HG03432 (cell line): ENCODE measurements at regions not wholly inside any gene's neighbourhood (a gene's known extent, or its start where the extent isn't known, plus 50 kb on each side); places are given as distances from the start of the nearest gene placed in this dataset.
"Not testable (repeated sequence)": the region's sequence is repeated elsewhere in the genome, so short reads cannot be mapped to it uniquely, and the experiment has no call there.

ENCODE experiments used
- ATAC-seq: cut with Tn5 transposase; IDR thresholded peaks from one replicate; pipeline ENCODE4 v1.9.1; 2021; ENCODE audit warnings: mild to moderate bottlenecking, moderate library complexity; ENCODE audit not compliant: unreplicated experiment

DNA sequence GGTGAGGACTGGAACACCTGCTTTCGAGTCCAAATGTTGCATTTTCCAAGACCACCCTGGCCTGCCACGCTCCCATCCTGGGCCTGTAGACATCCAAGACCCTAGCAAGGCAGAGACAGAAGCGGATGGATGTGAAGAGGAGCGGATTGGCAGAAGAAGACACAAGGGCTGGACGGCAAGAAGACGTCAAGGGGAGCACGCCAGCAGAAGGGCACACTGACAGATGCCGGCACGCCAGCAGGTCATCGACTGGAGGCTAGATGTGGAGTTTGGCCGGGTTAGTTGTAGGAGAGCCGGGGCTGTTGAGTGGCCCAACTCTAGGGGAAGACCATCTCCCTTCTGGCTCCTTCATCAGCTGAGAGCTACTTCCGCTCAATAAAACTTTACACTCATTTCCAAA, 251.6 kb downstream of the ZWINT start:
- ATAC-seq = no peak

DNA sequence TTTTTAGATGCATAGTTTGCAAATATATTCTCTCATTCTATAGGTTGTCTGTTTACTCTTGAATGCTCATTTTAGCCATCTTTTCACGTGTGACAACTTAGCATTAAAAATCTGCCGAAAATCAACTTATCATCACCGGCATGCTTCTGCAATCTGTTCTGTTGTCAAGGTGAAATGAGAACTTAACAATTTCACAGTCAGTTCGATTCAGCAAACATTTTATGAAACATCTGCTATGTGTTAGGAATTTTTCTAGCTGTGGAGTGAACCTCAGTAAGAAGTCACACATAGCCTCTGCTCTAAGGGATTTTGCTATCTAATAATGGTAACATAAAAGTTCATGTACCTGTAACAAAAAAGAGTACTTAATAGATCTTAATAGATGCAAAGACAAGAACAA, 256.1 kb downstream of the ZWINT start:
- no peak for ATAC-seq

DNA sequence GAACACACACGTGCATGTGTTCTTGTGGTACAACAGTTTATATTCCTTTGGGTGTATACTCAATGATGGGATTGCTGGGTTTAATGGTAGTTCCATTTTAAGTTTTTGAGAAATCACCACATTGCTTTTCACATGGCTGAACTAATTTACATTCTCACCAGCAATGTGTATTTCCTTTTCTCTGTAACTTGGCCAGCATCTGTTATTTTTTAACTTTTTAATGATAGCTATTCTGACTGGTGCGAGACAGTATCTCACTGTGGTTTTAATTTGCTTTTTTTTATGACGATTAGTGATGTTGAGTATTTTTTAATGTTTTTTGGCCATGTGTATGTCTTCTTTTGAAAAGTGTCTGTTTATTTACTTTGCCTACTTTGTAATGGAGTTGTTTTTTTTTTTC, 256.6 kb downstream of the ZWINT start:
- no peak for ATAC-seq

DNA sequence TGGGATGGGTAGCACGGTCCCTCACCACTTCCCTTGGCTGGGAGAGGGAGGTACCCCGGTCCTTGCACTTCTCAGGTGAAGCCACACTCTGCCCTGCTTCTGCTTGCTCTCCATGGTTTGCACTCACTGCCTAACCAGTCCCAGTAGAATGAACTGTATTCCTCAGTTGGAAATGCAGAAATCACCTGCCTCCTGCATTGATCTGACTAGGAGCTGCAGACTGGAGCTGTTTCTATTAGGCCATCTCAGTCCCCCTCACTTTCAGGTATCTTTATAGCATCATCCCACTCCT, 264.9 kb downstream of the ZWINT start:
- ATAC-seq = no peak

DNA sequence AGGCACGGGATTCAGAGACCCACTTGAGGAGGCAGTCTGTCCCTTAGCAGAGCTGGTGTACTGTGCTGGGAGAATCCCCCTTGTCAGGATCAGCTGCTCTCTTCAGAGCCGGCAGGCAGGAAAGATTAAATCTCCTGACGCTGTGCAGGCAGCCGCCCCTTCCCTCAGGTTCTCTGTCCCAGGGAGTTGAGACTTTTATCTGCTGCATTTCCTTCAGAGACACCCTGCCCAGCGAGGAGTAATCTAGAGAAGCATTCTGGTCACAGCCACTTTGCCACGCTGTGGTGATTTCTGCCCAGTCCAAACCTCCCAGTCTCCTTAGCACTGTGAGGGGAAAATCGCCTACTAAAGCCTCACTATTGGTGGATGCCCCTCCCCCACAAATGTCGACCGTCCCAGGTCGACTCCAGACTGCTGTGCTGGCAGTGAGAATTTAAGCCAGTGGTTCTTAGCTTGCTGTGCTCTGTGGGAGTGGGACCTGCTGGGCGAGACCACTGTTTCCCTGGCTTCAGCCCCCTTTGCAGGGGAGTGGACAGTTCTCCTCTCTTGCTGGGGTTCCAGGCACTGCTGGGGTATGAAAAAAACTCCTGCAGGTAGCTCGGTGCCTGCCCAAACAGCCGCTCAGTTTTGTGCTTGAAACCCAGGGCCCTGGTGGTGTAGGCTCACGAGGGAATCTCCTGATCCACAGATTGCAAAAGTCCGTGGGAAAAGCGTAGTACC, 265.4 kb downstream of the ZWINT start:
- ATAC-seq = no peak

DNA sequence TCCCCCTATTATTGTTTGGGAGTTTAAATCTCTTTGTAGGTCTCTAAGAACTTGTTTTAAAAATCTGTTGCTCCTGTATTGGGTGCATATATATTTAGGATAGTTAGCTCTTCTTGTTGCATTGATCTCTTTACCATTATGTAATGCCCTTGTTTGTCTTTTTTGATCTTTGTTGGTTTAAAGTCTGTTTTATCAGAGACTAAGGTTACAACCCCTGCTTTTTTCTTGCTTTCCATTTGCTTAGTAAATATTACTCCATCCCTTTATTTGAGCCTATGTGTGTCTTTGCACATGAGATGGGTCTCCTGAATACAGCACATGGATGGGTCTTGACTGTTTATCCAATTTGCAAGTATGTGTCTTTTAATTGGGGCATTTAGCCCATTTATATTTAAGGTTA, 267.4 kb downstream of the ZWINT start:
- not testable (repeated sequence) for ATAC-seq

DNA sequence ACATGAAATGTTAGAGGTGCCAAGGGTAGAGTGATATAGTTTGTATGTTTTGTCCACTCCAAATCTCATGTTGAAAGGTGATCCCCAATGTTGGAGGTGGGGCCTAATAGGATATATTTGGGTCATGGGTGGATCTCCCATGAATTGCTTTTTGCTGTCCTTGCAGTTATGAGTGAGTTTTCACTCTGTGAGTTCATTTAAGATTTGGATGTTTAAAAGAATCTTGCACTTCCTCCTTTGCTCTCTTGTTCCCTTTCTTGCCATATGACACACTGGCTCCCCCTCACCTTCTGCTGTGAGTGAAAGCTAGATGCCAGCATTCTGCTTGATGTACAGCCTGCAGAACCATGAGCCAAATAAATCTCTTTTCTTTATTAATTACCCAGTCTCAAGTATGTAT, 269.2 kb downstream of the ZWINT start:
- ATAC-seq = no peak

DNA sequence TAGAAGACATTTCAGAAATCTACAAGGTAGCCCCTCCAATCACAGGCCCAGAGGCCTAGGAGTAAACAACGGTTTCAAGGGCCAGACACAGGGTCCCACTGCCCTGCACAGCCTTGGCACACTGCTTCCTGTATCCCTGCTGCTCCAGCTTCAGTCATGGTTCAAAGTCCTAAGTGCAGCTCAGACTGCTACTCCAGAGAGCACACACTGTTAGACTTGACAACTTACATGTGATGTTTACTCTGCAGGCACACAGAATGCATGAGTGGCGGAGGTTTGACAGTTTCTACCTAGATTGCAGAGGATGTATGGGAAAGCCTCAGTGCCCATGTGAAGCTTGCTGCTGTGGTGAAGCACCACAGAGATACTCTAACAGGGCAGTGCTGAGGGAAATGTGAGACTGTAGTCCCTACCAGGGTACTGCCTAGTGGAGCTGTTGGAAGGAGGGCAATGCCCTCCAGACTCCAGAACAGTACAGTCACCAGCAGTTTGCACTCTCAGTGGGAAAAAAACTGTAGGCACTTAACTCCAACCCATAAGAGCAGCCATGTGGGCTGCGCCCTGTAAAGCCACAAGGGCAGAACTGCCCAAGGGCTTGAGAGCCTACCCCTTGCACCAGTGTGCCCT, 270.0 kb downstream of the ZWINT start:
- ATAC-seq = no peak

DNA sequence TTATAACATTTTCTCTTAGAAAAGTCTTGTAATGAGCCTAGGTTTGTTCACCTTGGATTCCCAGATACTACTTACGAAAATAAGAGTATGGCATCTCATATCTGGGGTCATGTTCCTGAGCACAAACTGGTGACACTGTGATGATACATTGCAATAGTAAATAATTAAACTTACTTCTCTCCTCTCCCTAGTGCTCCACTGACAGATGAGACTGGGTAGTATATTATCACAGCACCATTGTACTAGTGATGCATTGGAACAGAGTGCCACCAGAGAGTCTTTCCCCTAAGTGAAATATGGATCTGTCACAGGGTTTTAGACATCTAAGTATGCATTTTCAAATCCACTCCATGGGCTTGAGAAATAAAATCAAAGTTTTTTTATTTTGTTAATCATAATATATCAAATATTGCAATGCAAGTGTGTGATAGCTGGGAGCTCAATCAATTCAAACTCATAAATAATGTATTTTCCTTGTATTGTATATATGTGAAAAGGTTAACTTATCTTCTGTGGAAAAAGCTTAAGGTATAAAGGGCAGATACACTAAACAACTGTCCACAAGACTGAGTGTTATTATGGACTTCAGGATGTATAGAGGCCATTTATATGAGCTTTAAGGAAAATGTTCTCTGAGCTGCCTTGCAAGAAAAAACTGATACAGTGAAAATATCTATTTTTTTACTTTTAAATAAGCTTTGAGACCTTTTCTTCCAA, 275.5 kb downstream of the ZWINT start:
- ATAC-seq = no peak

DNA sequence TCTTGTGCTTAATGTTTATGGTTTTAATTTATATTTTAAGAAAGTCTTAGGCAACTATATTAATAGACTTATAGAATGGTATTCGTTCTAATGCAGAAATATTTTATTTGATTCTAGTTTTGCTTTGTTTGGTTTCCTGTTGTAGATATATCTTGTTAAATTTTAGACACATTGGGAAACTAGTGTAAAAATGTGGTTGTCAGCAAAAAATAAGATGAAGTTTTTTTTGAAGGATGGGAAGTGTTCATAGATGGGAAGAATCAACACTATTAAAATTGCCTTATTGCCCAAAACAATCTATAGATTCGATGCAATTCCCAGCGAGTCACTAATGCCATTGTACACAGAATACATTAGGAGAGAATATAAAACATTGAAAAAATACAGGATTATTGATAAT, 278.9 kb downstream of the ZWINT start:
- no peak for ATAC-seq

DNA sequence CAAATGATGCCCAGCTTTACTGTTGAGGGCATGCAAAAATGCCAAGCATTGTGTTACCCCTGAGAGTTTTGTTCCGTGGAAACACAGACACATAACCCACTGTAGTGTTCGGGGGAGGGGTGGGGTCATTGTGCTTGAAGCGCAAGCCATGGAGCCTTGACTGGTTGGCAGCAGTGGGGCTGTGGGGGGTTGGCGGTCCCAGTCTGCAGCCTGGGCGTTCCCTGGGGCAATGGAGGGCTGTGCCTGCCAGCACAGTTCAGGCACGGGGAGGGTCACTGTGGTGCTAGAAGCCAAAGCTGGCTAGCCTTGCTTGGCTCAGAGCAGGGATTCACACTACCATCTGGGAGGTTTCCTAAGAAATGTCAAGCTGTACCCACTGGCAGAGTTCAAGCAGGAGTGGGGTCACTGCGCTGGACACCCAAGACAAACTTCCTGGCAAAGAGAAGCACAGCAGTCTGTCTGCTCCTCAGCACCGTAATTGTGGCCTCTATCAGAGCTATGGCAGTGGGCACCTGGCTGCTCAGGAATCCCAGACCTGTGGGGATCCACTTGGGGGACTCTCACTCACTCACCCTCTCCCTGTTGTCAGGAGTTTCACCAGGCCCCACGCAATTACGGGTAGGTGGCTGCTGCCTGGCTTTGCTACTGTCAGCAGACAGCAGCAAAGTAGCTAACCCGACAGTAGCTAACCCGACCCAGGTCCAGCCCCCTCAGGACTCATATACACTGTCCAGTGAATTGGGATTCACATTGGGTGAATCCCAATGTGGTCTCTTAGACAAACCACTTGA, 292.4 kb downstream of the ZWINT start:
- ATAC-seq = no peak

DNA sequence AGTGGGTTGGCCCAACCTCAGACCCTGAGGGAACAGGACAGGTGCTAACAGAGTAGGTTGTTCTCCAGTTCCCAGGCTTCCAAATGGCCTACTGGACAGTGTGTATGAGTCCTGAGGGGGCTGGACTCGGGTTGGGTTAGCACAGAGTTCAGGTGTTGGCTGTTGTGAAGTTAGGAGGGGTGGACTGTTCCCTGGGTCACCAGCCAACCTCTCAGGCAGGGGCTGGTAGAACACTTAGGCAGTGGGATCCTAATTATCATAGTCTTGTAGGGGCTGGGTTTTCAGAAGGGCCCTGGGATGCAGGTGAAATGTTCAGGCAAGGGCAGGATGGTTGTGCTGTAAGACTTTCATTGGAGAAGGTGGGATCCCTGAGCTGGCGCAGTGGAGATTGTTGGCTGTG, 293.0 kb downstream of the ZWINT start:
- ATAC-seq = no peak

DNA sequence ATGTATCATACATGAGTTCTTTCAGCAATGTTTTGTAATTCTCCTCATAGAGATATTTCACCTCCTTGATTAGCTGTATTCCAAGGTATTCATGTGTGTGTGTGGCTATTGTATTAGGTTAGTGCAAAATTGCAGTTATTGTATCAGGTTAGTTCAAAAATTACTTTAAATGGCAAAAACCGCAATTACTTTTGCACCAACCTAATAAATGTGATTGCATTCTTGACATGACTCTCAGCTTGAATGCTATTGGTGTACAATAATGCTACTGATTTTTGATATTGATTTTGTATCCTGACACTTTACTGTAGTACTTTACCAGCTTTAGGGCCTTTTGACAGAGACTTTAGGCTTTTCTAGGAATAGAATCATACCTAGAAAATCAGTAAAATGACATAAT, 297.4 kb downstream of the ZWINT start:
- ATAC-seq = no peak

DNA sequence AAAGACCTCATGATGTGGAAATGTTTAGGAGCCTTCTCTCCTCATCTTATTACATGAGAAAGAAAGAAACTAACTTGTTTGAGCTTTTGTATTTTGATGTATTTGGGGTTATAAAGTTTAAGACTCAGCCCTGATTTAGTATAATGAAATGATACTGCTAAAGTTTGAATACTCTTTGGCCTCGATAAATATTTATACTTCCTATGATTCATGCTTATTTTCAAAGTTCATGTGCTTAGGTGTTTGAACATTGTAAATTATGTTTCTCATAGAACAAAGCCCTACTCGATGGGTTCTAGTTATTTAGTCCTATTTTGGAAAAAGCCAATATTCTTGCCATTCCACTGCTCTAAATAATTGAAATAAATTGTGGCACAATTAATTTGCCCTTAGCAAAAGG, 303.2 kb downstream of the ZWINT start:
- ATAC-seq = no peak

DNA sequence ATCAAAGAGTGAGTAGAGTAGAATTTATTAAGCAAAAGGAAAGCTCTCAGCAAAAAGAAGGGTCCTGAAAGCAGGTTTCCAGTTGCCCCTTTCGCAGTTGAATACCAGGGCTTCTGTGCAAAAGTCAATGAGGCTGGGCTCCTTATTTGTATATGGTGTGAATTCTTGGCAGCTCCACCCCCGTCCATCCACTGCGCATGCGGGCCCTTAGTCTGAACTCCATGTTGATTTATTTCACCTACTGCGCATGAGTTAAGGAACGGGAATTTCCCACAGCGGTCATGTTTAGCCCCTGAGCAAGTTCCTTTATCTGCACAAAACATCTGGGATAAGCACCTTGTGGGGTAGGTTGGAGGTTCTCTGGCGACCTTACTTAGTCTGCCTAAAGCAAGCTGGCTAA, 325.6 kb downstream of the ZWINT start:
- ATAC-seq = no peak

DNA sequence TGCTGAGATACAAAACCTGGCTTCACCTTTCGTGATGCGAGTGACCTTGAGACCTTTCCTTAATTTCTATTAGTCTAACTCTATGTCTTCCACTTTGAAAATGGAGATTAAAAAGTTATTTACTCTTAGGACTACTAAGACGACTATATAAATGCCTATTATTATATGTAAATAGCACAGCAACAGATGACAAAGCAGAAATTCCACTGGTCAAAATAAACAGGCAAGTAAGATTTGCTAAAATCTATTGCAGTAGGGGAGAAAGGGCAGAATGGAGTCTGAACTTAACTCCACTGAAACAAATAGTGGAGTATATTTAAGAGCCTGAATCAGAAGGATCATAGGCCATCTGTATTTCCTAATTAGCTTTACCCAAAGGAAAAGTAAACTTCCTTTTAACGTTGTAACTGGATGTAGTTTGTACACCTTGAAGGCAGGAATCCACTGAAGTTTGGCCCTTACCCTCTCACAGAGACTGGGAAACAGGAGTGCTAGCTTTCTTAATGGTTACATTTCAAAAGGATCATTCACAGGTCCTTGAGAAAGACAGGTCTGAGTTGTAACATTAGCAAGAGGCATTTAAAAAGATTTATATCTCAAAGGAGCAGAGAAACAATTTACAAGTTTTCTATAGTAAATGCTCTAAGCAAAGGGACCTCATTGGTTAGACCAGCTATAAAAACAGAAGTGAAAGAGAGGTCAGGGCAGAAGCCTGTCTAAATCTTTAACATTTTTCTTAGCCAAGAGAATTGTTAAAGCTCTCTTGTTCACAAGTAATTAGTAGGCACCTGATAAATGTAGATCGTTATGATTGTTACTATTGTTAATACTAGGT, 332.5 kb downstream of the ZWINT start:
- ATAC-seq = no peak

DNA sequence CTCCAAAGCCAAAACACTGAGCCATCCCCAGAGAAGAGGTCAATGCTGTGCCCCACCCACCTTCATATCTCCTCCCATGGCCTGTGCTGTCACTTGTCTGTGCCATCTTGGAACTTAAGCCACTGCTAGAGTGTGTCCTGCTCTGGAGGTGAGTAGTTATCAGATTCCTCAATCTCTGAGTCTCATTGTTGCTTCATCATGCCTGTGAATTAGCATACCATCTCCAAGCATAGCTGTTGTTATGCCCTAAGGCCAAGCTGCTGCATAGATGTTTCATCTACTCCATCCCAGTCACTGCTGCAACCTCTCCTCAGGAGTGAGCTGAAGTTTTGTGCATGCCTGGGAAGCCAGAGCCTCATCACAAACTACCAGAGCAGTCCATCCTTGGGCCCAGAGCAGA, 349.0 kb downstream of the ZWINT start:
- no peak for ATAC-seq

DNA sequence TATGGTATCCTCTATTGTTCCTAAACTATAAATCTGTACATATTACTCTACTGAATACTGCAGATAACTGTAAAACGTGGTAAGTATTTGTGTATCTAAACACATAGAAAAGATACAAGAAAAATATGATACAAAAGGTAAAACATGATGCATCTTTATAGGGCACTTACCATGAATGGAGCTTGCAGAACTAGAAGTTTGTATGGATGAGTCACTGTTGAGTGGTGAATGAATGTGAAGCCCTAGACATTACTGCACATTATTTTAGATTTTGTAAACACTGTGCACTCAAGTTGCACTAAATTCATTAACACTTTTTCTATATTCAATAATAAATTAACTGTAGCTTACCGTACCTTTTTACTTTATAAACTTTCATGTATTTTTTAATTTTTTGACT, 357.5 kb downstream of the ZWINT start:
- ATAC-seq = no peak

DNA sequence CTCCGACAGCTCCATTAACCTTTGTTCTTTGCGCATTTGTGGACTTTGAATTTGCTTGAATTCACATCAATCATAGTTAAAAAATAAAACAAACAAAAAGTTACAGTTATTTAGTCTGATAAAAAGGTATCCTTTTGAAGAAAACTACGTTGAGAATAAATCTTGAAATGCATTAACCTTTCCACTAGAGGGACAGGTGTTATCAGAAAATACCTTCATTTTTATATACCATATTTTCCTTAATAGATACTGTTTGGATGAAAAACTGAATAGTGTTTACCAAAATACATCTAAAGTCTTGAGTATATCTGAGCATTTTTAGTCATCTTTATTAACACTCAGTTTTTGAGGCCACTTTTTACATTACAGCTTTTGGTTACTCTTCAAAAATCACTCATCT, 371.9 kb downstream of the ZWINT start:
- ATAC-seq = no peak

DNA sequence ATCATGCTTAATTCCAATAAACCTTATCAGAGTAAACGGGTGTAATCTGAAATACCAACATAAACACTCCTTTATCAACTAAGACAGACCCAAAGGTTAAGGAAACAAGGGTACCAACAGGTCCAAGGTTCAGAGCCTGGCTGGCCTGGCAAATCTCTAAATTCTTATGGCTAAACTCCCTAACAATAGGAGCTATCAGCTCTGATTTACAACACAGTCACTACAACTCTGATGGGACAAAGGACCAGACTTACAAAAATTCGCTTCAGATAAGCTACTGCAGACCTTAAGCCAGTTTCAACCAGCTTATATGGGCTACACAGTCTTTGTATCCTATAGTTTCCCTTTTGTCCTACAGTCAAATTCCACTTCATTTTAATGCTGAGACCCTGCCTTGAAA, 381.9 kb downstream of the ZWINT start:
- no peak for ATAC-seq

DNA sequence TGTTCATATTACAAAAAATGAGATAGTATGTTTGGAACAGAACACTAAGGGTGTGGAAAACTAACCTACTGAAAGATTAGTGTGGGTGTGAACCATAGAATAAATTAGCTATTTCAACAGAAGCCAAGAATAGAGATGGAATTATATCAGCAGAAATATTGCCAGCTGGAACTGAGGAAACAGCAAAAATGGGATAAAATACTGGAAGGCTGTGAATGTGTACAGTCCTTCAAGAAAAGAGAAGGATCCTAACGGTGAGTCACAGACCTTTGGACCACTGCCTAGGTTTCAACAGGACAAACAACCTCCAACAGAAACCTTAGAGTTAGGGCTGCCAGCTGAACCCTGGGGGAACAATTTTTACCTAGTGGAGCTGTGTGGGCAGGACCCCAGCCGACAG, 395.0 kb downstream of the ZWINT start:
- ATAC-seq = no peak
